Lower leg skin (tissue), 4 donors: ENCODE measurements at regions not wholly inside any gene's neighbourhood (a gene's known extent, or its start where the extent isn't known, plus 50 kb on each side); places are given as distances from the start of the nearest gene placed in this dataset.

Source experiments
- DNase-seq, 2 donors: peaks; one replicate each; pipeline ENCODE4 v3.0.0-alpha.2; 2019; ENCODE audit warnings: low spot score in 2 of 2
- H3K4me3 ChIP-seq: fragments of 200-600 bp; sonication (generic); 2 replicates; pipeline ENCODE4 v1.5.1; 2017; ENCODE audit warnings: mild to moderate bottlenecking, low read depth; ENCODE audit not compliant: poor library complexity, severe bottlenecking
- CTCF ChIP-seq, 3 donors: fragments of 450-650 bp; IDR thresholded peaks; one replicate each; pipeline ENCODE4 v1.5.1; 2016; ENCODE audit warnings: antibody characterized with exemption in 3 of 3, mild to moderate bottlenecking in 3 of 3, moderate library complexity in 2 of 3
- POLR2A ChIP-seq, 2 donors: fragments of 450-650 bp; IDR thresholded peaks; one replicate each; pipeline ENCODE4 v1.6.1; 2016 to 2017; ENCODE audit warnings: antibody characterized with exemption in 2 of 2, mild to moderate bottlenecking in 1 of 2, moderate library complexity in 1 of 2
- WGBS, 2 donors: methylation state at CpG; one replicate each; pipeline ENCODE4 v1.1.5; 2018; 5-methylcytosine and 5-hydroxymethylcytosine counted together
- intact Hi-C: fragments of 100-400 bp; cut with DNase I; formaldehyde crosslinking; loops from one replicate; pipeline ENCODE4 v1.15.0; 2023; ENCODE audit warnings: low total_unique reads

- WGBS, 2 donors: 65 to 67% methylated on average over 2 of the region's 2 CpGs
These were observed 640.9 kb downstream of the NYAP2 start for GRCh38 chr2:226040344-226040900.

DNA sequence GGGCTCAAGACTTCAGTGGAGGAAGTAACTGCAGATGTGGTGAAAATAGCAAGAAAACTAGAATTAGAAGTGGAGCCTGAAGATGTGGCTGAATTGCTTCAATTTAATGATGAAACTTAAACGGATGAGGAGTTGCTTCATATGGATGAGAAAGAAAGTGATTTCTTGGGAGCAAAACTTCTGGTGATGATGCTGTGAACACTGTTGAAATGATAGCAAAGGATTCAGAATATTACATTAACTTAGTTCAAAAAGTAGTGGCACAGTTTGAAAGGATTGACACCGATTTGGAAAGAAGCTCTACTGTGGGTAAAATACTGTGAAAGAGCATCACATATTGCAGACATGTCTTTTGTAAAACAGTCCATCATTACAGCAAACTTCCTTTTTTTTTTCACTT lies 638.0 kb downstream of the NYAP2 start:
- DNase-seq: no peak
- 82 to 90% methylated on average over 2 of the region's 2 CpGs for WGBS, 2 donors
- no peak overlapping the region for H3K4me3 ChIP-seq
- TF ChIP-seq POLR2A (IDR thresholded peaks at IDR 0.05): no peak
- no peak for TF ChIP-seq CTCF (IDR thresholded peaks at IDR 0.05)
- intact Hi-C loops: no loop called here

More at GRCh38 chr2:226040344-226040900, 640.9 kb downstream of the NYAP2 start:
- intact Hi-C loops: no loop called here
- TF ChIP-seq POLR2A (IDR thresholded peaks at IDR 0.05): no peak
- TF ChIP-seq CTCF (IDR thresholded peaks at IDR 0.05): no peak
- DNase-seq: no peak
- H3K4me3 ChIP-seq: no peak overlapping the region

DNA sequence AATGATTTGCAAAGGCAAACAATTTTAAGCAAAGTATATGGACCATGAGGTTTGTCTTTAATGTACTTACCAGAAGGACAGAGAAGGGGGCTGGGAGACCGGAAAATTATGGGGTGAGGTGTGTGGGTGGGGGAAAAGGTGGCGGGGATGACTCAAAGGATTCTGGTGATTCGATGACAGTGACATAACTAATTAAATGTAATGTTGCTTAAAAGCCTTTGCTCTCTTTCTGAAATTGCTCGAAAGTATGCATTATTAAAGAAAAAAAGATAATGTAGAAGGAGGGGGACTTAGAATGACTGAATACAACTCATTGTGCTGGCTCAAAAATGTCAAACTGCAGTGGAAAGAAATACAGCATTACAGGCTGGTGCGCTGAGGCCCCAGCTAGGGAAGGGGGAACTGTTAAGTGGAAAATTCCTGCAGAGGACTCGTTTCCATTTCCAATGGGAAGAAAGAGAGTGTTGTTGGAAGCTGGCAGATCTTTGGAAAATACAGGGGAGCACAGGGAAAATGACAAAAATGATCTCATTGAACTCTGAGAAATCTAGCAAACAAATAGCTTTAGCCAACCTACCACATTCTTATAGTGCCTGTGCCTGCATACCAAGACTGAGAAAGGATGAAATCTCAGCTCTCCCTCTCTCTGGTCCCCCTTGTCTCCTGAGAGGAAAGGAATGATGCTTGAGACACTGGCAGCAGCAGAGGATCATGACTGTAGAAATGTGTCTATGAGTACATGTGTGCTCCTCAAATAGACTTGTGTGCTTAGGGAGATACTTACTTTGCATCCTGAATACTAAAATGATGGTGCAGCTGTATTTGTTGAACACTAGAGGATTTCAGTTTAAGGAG lies 632.4 kb downstream of the NYAP2 start:
- H3K4me3 ChIP-seq: no peak overlapping the region
- DNase-seq: no peak
- intact Hi-C loops: no loop called here
- 13 to 19% methylated on average over 6 of the region's 6 CpGs for WGBS, 2 donors
- no peak for TF ChIP-seq CTCF (IDR thresholded peaks at IDR 0.05)
- no peak for TF ChIP-seq POLR2A (IDR thresholded peaks at IDR 0.05)

- H3K4me3 ChIP-seq: peak overlapping the region; percentile 14
- 4 to 5% methylated on average over 34 of the region's 34 CpGs for WGBS, 2 donors
- peak; percentile 35 to 91 for DNase-seq
- intact Hi-C loops: no loop called here
- peak in 1 of 3 donors; percentile 99 for TF ChIP-seq CTCF (IDR thresholded peaks at IDR 0.05)
- TF ChIP-seq POLR2A (IDR thresholded peaks at IDR 0.05): no peak
These were observed 631.5 kb downstream of the NYAP2 start for GRCh38 chr2:226030788-226031646.

DNA sequence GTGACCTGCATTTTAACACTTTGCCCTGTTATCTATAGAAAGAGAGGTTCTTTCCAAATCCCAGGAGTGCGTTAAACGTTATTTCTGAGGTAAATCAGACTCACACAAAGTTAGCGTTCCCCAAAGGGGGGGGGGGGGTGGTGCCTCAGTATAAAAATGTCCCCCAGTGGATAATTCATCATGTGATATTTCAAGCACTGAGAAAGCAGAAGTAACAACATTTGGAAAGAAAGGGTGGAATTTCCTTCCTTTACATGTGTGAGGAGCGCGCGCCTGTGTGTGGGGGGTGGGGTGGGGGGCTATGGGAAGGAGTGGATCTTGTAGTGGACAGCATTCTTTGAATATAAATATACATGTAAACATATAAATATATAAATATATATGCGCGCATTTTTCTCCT lies 630.9 kb downstream of the NYAP2 start:
- intact Hi-C loops: no loop called here
- DNase-seq: no peak
- TF ChIP-seq POLR2A (IDR thresholded peaks at IDR 0.05): no peak
- no peak for TF ChIP-seq CTCF (IDR thresholded peaks at IDR 0.05)
- H3K4me3 ChIP-seq: no peak overlapping the region
- WGBS, 2 donors: 50 to 60% methylated on average over 8 of the region's 8 CpGs
